ENCODE measurements at regions not wholly inside any gene's neighbourhood (a gene's known extent, or its start where the extent isn't known, plus 50 kb on each side); places are given as distances from the start of the nearest gene placed in this dataset.

DNA sequence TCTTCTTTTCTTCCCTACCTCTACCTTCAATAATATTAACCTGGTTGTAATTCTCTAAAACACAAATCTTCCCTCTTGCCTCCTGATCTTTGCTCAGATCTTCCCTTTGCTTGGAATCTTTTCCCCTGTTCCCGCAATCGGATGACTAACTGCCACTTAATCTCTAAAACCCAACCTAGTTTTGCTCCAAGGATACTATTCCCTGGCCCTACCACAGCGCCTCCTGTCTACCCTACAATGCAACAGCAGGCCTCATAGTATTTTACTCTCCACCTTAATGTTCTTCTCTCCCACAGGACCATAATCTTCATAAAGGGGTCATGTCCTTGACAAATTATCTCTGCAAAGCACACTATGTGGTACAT, 246.8 kb upstream of the TNP1 start:
- TF ChIP-seq, protein P1, sequence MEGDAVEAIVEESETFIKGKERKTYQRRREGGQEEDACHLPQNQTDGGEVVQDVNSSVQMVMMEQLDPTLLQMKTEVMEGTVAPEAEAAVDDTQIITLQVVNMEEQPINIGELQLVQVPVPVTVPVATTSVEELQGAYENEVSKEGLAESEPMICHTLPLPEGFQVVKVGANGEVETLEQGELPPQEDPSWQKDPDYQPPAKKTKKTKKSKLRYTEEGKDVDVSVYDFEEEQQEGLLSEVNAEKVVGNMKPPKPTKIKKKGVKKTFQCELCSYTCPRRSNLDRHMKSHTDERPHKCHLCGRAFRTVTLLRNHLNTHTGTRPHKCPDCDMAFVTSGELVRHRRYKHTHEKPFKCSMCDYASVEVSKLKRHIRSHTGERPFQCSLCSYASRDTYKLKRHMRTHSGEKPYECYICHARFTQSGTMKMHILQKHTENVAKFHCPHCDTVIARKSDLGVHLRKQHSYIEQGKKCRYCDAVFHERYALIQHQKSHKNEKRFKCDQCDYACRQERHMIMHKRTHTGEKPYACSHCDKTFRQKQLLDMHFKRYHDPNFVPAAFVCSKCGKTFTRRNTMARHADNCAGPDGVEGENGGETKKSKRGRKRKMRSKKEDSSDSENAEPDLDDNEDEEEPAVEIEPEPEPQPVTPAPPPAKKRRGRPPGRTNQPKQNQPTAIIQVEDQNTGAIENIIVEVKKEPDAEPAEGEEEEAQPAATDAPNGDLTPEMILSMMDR (IDR thresholded peaks at IDR 0.05; ENCODE audit: insufficient read depth, low read length, poor library complexity, severe bottlenecking), result peak; percentile 25
- no peak for TF ChIP-seq EZH2phosphoT487 (conservative IDR thresholded peaks at IDR 0.05; ENCODE audit: low read length)

All from SU-DHL-6 (cell line).